Neural progenitor cell (in vitro differentiated cells): ENCODE measurements at regions not wholly inside any gene's neighbourhood (a gene's known extent, or its start where the extent isn't known, plus 50 kb on each side); places are given as distances from the start of the nearest gene placed in this dataset.

Source experiments
- CTCF ChIP-seq: fragments of 200-600 bp; sonication (generic); IDR thresholded peaks from 2 replicates; pipeline ENCODE4 v1.5.1; 2017; ENCODE audit warnings: antibody characterized with exemption, mild to moderate bottlenecking
- EZH2 ChIP-seq: fragments of 200-600 bp; sonication (generic); IDR thresholded peaks from 2 replicates; pipeline ENCODE4 v1.6.1; 2017; ENCODE audit warnings: antibody characterized with exemption, mild to moderate bottlenecking, moderate library complexity

GRCh38 chr1:60345049-60345448 lies 271.5 kb upstream of the C1orf87 start:
- TF ChIP-seq CTCF, result no peak
- TF ChIP-seq EZH2, result no peak
